Panc1 (cell line): ENCODE measurements at regions not wholly inside any gene's neighbourhood (a gene's known extent, or its start where the extent isn't known, plus 50 kb on each side); places are given as distances from the start of the nearest gene placed in this dataset.

Experiments used
- ATAC-seq: fragments of 200-7000 bp; cut with Tn5 transposase; 2 replicates; pipeline ENCODE4 v1.9.1; 2020; ENCODE audit warnings: mild to moderate bottlenecking, moderate library complexity
- BruUV-seq: library from RNA; stranded (reverse); fragments of 400-500 nt; replicated peaks from 2 replicates; lab custom pipeline; 2021; lab: Mats Ljungman, UMichigan
- CTCF ChIA-PET: fragments of 300-600 bp; sonication (Branson Sonifier 250); formaldehyde crosslinking; loops from one replicate; lab custom pipeline; 2022; ENCODE audit warnings: antibody characterized with exemption; lab: Charles Lee
- POLR2A ChIA-PET: fragments of 300-600 bp; sonication (Branson Sonifier 250); formaldehyde crosslinking; loops from one replicate; lab custom pipeline; 2022; ENCODE audit warnings: antibody characterized with exemption; lab: Charles Lee
- DNase-seq: peaks from one replicate; pipeline ENCODE4 v3.0.0-alpha.2; 2010; ENCODE audit warnings: low read depth, low spot score
- H3K27ac ChIP-seq: 2 replicates; pipeline ENCODE4 v1.5.1; 2011; ENCODE audit warnings: mild to moderate bottlenecking, low read length, inconsistent platforms
- H3K27me3 ChIP-seq: fragments of 200-500 bp; sonication (Bioruptor generic); 2 replicates; pipeline ENCODE4 v1.6.0; 2014; ENCODE audit warnings: low read length, inconsistent platforms; ENCODE audit not compliant: control insufficient read depth, insufficient read depth
- H3K36me3 ChIP-seq: fragments of 200-500 bp; sonication (Bioruptor generic); 2 replicates; pipeline ENCODE4 v1.5.1; 2014; ENCODE audit warnings: inconsistent platforms, mild to moderate bottlenecking, low read length, moderate library complexity; ENCODE audit not compliant: control insufficient read depth, insufficient read depth
- H3K4me1 ChIP-seq: 2 replicates; pipeline ENCODE4 v1.5.1; 2011; ENCODE audit warnings: inconsistent platforms, mild to moderate bottlenecking, low read length, moderate library complexity; ENCODE audit not compliant: control insufficient read depth, insufficient read depth
- H3K4me3 ChIP-seq, 2 experiments: 2 replicates each; pipeline ENCODE4 v1.5.1; 2011 to 2012; ENCODE audit warnings: low read depth in 2 of 2, low read length in 2 of 2, mild to moderate bottlenecking in 2 of 2, inconsistent platforms in 1 of 2, moderate library complexity in 1 of 2
- H3K9me3 ChIP-seq: fragments of 200-500 bp; sonication (Bioruptor generic); 2 replicates; pipeline ENCODE4 v1.5.1; 2014; ENCODE audit warnings: low read depth, mild to moderate bottlenecking, inconsistent platforms, low read length, moderate library complexity; ENCODE audit not compliant: control insufficient read depth, insufficient read depth
- POLR2AphosphoS5 ChIP-seq: IDR thresholded peaks from 2 replicates; pipeline ENCODE4 v1.6.1; 2012; ENCODE audit warnings: mild to moderate bottlenecking, low read depth, low read length, moderate library complexity
- SIN3A ChIP-seq: IDR thresholded peaks from 2 replicates; pipeline ENCODE4 v1.6.1; 2012; ENCODE audit warnings: low read depth, mild to moderate bottlenecking, low read length, moderate library complexity, borderline replicate concordance; ENCODE audit not compliant: insufficient read depth
- TCF7L2 ChIP-seq: IDR thresholded peaks from 2 replicates; pipeline ENCODE4 v1.6.1; 2011; ENCODE audit warnings: mild to moderate bottlenecking, low read depth, low read length, inconsistent platforms
- in situ Hi-C: cut with HindIII; loops from 2 replicates; pipeline ENCODE4 v1.10.0; 2016; ENCODE audit warnings: low sequenced_read_pairs, low pct_unique_long_range_greater_than_20kb
- intact Hi-C: fragments of 100-400 bp; cut with micrococcal nuclease; formaldehyde crosslinking; loops from one replicate; pipeline ENCODE4 v1.10.0; 2022; ENCODE audit not compliant: unreplicated experiment
- TF ChIP-seq, protein P1 (sequence below), 2 experiments: IDR thresholded peaks; 2 replicates each; pipeline ENCODE4 v1.6.1; 2011 to 2012; ENCODE audit warnings: low read depth in 2 of 2, control low read depth in 1 of 2, low read length in 1 of 2, mild to moderate bottlenecking in 1 of 2, moderate library complexity in 1 of 2; ENCODE audit not compliant: insufficient read depth in 1 of 2
- TF ChIP-seq, protein P2 (sequence below): fragments of 450-650 bp; IDR thresholded peaks from 2 replicates; pipeline ENCODE4 v1.5.1; 2017; ENCODE audit warnings: mild to moderate bottlenecking

DNA sequence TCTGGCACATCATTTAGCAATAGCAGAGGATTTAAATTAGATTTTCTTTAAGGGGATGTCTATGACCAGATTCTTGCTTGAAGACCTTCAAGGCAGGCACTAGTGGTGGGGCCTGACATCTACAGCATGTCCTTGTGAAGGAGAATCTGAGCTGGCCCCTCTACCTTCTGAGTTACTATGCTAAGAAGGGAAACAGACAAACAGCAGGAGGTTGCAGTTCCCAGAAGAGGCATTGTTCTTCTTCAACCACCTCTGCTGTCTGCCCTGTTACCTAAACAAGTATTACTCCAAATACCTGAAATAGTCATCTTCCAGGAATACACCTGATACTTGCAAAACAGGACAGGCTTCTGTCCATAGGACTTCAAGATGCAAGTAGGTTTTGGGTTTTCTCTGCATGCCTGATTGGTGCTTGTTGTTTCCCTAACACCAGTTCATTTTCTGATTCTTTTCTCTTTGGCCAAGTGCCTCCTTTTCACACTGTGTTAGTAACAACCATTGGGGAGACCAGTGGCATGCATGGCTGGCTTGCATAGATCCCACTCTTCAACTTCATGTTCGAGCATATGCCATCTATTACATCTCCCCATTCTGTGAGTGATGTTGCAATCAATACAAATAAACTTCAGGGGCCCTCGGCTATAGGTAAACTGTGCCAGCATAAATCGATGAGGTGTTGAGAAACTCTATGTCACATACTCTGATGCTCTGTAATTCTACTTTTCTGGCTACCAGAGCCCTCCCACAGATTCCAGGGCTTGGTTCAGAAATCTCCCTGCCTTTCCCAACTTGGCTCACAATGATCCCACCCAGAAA, 93.0 kb upstream of the DUSP10 start:
- H3K27ac ChIP-seq, result no peak overlapping the region
- H3K27me3 ChIP-seq, result no peaks in the 10 kb centered on the region
- ATAC-seq (no peak), DNase-seq (no peak)
- no peaks in the 10 kb centered on the region for H3K4me1 ChIP-seq
- H3K9me3 ChIP-seq, result no peaks in the 10 kb centered on the region
- no TSS peak for BruUV-seq
- ChIA-PET POLR2A (no interaction called here), CTCF (no interaction called here)
- H3K36me3 ChIP-seq, result no peaks in the 10 kb centered on the region
- in situ Hi-C loops (no loop called here), intact Hi-C loops (no loop called here)
- H3K4me3 ChIP-seq, result no peak overlapping the region
- TF ChIP-seq TCF7L2 (no peak), POLR2AphosphoS5 (no peak), SIN3A (no peak)
- TF ChIP-seq, protein P1, sequence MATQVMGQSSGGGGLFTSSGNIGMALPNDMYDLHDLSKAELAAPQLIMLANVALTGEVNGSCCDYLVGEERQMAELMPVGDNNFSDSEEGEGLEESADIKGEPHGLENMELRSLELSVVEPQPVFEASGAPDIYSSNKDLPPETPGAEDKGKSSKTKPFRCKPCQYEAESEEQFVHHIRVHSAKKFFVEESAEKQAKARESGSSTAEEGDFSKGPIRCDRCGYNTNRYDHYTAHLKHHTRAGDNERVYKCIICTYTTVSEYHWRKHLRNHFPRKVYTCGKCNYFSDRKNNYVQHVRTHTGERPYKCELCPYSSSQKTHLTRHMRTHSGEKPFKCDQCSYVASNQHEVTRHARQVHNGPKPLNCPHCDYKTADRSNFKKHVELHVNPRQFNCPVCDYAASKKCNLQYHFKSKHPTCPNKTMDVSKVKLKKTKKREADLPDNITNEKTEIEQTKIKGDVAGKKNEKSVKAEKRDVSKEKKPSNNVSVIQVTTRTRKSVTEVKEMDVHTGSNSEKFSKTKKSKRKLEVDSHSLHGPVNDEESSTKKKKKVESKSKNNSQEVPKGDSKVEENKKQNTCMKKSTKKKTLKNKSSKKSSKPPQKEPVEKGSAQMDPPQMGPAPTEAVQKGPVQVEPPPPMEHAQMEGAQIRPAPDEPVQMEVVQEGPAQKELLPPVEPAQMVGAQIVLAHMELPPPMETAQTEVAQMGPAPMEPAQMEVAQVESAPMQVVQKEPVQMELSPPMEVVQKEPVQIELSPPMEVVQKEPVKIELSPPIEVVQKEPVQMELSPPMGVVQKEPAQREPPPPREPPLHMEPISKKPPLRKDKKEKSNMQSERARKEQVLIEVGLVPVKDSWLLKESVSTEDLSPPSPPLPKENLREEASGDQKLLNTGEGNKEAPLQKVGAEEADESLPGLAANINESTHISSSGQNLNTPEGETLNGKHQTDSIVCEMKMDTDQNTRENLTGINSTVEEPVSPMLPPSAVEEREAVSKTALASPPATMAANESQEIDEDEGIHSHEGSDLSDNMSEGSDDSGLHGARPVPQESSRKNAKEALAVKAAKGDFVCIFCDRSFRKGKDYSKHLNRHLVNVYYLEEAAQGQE (IDR thresholded peaks at IDR 0.05; ENCODE audit: insufficient read depth in 1 of 2, low read depth in 2 of 2, low read length in 1 of 2), result no peak
- TF ChIP-seq, protein P2, sequence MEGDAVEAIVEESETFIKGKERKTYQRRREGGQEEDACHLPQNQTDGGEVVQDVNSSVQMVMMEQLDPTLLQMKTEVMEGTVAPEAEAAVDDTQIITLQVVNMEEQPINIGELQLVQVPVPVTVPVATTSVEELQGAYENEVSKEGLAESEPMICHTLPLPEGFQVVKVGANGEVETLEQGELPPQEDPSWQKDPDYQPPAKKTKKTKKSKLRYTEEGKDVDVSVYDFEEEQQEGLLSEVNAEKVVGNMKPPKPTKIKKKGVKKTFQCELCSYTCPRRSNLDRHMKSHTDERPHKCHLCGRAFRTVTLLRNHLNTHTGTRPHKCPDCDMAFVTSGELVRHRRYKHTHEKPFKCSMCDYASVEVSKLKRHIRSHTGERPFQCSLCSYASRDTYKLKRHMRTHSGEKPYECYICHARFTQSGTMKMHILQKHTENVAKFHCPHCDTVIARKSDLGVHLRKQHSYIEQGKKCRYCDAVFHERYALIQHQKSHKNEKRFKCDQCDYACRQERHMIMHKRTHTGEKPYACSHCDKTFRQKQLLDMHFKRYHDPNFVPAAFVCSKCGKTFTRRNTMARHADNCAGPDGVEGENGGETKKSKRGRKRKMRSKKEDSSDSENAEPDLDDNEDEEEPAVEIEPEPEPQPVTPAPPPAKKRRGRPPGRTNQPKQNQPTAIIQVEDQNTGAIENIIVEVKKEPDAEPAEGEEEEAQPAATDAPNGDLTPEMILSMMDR, result no peak

DNA sequence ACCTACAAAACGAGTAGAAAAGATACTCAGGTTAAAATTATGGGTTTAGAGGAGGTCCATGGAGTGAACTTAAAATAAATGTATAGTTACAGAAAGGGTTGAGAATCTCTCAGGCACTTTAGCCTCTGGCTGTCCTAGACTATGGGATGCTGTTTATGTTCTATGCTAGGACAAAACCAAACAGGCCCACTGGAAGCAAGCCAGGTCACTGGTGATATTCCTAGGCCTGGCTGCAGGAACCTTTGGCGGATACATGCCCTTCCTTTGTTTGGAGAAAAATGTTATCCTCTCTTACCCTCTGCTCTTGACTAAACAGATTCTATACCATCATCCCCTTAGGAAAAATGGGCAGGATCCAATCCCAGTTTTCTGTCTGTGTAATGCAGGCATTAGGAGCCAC, 90.7 kb upstream of the DUSP10 start:
- ATAC-seq (no peak), DNase-seq (no peak)
- no peaks in the 10 kb centered on the region for H3K4me1 ChIP-seq
- BruUV-seq, result no TSS peak
- no peaks in the 10 kb centered on the region for H3K9me3 ChIP-seq
- H3K4me3 ChIP-seq, result no peak overlapping the region
- ChIA-PET CTCF (no interaction called here), POLR2A (no interaction called here)
- TF ChIP-seq, protein P1 (IDR thresholded peaks at IDR 0.05; ENCODE audit: insufficient read depth in 1 of 2, low read depth in 2 of 2, low read length in 1 of 2), result no peak
- TF ChIP-seq TCF7L2 (no peak), POLR2AphosphoS5 (no peak), SIN3A (no peak)
- TF ChIP-seq, protein P2, result no peak
- no peaks in the 10 kb centered on the region for H3K27me3 ChIP-seq
- in situ Hi-C loops (no loop called here), intact Hi-C loops (no loop called here)
- no peaks in the 10 kb centered on the region for H3K36me3 ChIP-seq
- no peak overlapping the region for H3K27ac ChIP-seq
